ENCODE measurements at regions not wholly inside any gene's neighbourhood (a gene's known extent, or its start where the extent isn't known, plus 50 kb on each side); places are given as distances from the start of the nearest gene placed in this dataset.

GRCh38 chr1:192445241-192445640 is 128.4 kb downstream of the RGS21 start:
- TF ChIP-seq CTCF (IDR thresholded peaks at IDR 0.05): no peak
- no peak for TF ChIP-seq EZH2phosphoT487 (IDR thresholded peaks at IDR 0.05)
- no peak for TF ChIP-seq EZH2 (IDR thresholded peaks at IDR 0.05)
